ENCODE measurements at regions not wholly inside any gene's neighbourhood (a gene's known extent, or its start where the extent isn't known, plus 50 kb on each side); places are given as distances from the start of the nearest gene placed in this dataset.

DNA sequence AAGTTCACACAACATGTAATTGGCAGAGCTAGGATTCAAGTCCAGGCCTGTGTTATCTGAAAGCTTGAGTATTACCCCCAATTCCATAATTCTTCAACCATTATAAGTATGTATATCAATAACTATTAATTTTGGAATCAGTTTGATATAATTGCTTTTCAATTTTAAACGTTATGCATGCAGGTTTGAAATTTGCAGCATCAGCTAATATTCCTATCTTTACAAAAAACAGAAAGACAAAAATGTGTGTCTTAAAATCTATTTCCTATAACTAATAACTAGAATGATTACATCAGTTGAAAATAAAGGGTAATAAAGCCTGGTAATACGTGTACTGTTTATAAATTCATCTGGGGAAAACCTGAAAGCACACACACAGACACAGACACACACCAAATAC is 543.3 kb upstream of the PKDCC start:
- no peak overlapping the region for H3K27ac ChIP-seq (ENCODE audit: low read depth, low read length)
- 66 to 88% (median 80%) methylated on average over 2 of the region's 2 CpGs for WGBS, 3 donors

DNA sequence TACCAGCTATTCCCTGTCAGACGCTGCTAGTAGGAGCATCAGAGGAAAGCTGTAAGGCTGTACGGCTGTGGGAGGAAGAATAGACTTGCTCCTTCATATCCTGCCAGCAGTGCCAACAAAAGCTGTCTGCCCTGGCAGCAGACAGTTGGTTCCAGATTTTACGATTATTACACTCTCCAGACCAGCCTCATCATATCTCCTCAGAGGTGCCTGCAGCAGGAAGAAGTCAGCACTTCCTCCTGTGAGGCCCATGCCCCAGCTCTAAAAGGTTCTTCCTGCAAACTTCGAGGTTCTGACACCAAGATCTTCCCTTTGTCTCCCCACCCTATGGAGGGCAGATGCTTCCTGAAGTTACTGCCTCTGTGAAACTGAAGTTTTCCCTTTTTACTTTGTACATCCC is 537.7 kb upstream of the PKDCC start:
- no peak overlapping the region for H3K27ac ChIP-seq (ENCODE audit: low read depth, low read length)
- 20 to 43% (median 26%) methylated on average over 4 of the region's 4 CpGs for WGBS, 3 donors

DNA sequence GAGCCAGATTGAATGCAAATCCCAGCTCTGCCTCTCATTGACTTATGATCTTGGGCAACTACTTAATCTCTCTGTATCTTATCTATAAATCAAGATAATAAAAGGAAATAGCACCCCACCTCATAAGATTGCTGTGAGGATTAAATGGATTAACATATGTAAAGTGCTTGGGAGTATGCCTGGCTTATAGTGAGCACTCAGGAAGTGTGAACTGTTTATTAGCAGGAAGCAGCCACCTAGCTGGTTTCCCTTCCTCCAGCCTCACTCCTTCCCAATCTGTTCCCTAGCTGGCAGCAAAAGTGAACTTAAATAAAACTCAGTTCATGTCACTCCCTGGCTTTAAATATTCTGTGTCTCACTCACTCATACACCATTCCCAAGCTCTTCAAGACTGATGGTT is 526.6 kb upstream of the PKDCC start:
- no peak overlapping the region for H3K27ac ChIP-seq (ENCODE audit: low read depth, low read length)

DNA sequence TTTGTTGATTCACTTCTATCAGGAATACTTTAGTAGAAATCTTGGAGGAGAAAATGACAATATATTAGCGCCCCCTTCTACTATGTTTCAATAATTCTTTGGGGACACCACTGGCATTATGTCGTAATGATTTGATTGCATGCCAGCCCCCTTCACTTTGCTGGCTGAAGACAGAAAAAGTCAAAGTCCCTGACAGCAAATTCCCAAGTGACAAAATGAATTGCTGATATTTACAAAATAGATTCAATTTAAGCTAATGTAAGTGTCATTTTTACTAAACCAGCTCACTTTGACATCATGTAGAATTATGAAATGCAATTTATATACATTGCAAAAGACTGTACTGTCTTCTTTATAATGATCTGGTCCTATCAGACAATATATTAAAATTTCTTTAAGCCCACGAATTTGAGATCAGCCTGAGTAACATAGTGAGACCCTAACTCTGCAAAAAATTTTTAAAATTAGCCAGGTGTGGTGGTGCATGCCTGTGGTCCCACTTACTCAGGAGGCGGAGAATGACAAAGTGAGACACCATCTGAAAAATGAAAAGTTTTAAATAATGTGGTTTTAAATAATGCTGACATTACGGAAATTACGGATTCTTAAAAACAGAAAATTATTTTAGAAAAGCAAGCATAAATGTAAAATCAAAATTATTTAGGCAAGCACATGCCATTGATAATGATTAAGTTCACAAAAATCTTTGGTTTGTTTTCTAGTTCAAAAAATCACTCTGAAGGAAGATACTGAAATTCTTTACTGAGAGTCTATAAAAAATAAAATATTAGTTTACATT is 520.1 kb upstream of the PKDCC start:
- 77 to 84% (median 81%) methylated on average over 6 of the region's 6 CpGs for WGBS, 3 donors
- no peak overlapping the region for H3K27ac ChIP-seq (ENCODE audit: low read depth, low read length)

DNA sequence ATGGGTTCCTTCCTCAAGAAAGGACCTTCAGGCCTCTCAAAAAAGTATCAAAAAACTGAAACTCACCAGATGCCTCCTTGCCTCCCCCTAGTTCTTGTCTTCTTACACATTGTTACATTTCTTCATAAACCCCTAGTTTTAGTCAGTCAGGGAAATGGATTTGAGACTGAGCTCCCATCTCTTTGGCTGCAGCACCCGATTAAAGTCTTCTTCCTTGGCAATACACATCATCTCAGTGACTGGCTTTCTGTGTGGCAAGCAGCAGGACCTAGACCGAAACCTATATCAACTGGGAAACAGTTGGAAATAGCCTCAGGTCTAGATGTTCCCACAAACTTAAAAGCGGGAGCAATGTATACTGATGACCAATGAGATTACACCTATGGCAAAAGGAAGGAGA is 512.2 kb upstream of the PKDCC start:
- WGBS, 3 donors = 74 to 95% (median 92%) methylated on average over 3 of the region's 3 CpGs

GRCh38 chr2:41540272-41540998 is 507.4 kb upstream of the PKDCC start:
- H3K27ac ChIP-seq (ENCODE audit: low read depth, low read length) = no peak overlapping the region
- 79 to 88% (median 82%) methylated on average over 2 of the region's 2 CpGs for WGBS, 3 donors

More for the DNA sequence above, 512.2 kb upstream of the PKDCC start:
- no peak overlapping the region for H3K27ac ChIP-seq (ENCODE audit: low read depth, low read length)

DNA sequence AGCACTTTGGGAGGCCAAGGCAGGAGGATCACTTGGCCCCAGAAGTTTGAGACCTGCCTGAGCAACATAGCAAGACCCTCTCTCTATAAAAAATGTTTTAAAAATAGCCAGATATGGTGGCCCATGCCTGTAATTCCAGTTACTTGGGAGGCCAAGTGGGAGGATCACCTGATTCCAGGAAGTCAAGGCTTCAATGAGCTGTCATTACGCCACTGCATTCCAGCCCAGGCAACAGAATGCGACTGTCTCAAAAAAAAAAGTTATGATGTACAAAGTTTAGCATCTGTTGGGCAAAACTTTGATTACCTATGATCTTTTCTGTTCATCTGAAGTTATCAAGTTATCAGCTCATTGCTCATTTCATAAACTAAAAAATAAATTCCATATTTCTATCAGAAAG is 504.1 kb upstream of the PKDCC start:
- WGBS, 3 donors = 74 to 93% (median 87%) methylated on average over 2 of the region's 2 CpGs
- H3K27ac ChIP-seq (ENCODE audit: low read depth, low read length) = no peak overlapping the region

GRCh38 chr2:41544709-41545108 is 503.1 kb upstream of the PKDCC start:
- 57 to 84% (median 84%) methylated on average over 5 of the region's 5 CpGs for WGBS, 3 donors

DNA sequence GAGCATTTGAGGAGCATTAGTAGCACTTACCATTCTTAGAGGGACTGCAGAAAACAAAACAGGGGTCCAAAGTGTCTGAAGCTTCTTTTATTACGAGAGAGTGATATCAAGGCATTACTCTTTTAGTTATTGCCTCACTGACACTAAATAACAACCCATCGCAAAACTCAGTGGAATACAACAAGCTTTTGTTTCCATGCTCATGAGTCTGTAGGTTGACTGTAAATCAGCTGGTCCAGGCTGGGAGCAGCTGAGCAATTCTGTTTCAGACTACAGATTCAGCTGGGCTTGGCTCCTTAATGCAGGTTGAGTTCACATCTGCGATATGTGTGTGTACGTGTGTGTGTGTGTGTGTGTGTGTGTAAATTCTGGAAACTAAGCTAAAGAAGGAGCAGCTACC is 501.8 kb upstream of the PKDCC start:
- 75 to 89% (median 76%) methylated on average over 4 of the region's 4 CpGs for WGBS, 3 donors

More at GRCh38 chr2:41544709-41545108, 503.1 kb upstream of the PKDCC start:
- H3K27ac ChIP-seq (ENCODE audit: low read depth, low read length) = no peak overlapping the region

DNA sequence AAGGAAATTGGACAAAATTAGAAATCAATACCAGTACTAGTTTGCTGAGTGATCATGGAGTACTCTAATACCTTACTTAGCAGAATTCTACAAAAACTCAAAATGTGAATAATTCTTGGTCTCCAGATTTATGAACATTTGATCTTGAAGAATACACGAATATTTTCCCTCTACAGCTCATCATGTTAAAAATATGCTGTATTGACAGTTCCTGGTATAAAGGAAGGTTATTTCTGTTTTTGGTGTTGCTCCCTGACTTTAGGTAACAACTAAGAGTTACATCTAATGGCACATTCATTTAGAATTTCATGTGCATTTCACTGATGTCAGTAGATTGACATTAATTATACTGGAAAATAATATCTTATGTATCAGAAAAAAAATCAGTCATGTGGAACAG is 479.2 kb upstream of the PKDCC start:
- H3K27ac ChIP-seq (ENCODE audit: low read depth, low read length) = no peak overlapping the region
- 54 to 82% (median 75%) methylated on average over 1 of the region's 1 CpG for WGBS, 3 donors

More for the DNA sequence above, 501.8 kb upstream of the PKDCC start:
- no peak overlapping the region for H3K27ac ChIP-seq (ENCODE audit: low read depth, low read length)

DNA sequence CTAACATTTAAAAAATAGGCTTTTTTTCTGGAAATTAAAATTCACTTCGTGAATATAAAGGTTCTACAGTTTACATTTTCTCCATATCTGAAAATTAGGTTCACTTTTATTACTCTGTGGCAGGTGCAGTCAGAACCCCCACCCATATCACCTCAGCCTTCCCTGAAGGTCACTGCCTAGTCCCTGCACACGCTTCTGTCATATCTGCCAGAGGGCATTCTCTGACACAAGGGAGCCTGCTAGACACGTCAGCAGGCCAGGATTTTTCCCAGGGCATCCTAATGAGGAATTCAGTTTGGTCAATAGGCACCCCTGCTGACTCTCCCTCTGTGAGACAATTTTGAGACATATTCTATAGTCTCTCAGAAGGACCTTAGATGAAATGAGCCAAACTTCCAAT is 475.7 kb upstream of the PKDCC start:
- WGBS, 3 donors = 51 to 94% (median 86%) methylated on average over 3 of the region's 3 CpGs
- H3K27ac ChIP-seq (ENCODE audit: low read depth, low read length) = no peak overlapping the region

DNA sequence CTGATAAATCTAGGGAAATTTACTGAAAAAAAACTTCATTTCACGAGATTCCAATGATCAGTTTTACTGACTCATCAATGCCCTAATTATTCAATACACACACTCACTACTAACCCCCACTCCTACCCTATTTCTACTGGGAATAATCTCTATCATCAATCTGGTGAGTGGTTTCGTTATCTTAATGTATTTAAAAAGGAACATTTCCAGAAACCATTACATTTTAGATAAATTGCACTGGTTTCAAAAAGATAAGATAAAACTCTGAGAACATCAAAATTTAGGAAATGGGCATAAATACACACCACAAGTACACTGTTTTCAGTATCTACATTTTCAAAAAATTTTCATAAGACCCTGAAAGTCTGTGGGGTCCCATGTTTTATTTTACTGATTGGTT is 471.4 kb upstream of the PKDCC start:
- WGBS, 3 donors = 49 to 76% (median 66%) methylated on average over 2 of the region's 2 CpGs
- no peak overlapping the region for H3K27ac ChIP-seq (ENCODE audit: low read depth, low read length)

DNA sequence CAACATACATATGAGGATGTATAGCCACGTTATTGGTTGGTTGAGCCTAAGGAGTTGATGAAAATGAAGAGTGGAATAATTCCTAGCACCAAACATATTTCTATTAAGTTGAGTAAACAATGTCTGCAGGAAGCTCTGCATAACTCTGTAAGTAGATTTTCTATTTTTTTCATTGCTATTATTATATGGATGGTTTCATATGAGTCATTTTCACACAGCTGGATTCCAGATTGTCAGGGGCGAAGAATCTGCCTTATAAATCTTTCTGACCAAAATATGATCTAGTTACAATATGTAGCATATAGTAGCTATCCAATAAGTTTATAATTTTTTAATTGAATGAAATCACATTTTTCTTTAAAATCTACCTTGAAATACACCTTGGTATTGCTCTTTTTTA is 468.0 kb upstream of the PKDCC start:
- no peak overlapping the region for H3K27ac ChIP-seq (ENCODE audit: low read depth, low read length)
- 70 to 84% (median 83%) methylated on average over 2 of the region's 2 CpGs for WGBS, 3 donors

DNA sequence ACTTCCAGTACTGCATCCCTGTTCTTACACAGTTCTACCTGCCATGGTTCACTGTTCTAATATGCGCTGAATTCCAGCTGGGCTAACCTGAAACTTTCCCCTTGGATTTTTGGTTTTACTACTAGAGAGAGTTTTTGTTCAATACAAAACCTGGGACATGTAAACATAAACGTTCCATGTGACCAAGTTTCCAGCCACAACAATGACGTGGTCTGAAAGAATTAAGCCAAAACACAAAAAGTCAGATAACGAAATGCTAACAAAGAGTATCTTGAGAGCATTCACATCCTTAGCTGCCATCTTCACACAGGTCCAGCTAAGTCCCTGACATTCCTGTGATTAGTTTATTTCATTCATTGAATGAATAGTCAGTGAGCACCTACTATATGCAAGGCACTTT is 467.0 kb upstream of the PKDCC start:
- no peak overlapping the region for H3K27ac ChIP-seq (ENCODE audit: low read depth, low read length)
- 65 to 83% (median 82%) methylated on average over 4 of the region's 4 CpGs for WGBS, 3 donors

DNA sequence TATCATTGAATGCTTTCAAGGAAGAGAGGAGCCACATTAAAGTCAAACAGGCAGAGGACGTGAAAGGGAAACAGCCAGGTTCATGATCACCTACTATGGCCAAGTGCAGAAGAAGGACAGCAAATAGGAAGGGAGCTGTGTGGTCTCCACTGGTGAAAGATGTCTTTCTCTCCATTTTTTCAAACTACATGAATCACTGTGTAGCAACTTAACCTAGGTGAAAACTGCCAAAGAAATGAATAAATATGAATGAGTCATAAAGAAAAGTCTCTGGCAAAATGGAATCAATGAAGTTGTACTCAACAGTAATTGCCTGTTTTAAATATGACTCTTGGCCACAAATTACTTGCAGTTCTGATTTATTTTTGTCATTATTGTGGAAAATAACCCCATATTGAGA is 452.6 kb upstream of the PKDCC start:
- WGBS, 3 donors = 0 to 45% (median 39%) methylated on average over 1 of the region's 1 CpG
- no peak overlapping the region for H3K27ac ChIP-seq (ENCODE audit: low read depth, low read length)

- 68 to 84% (median 80%) methylated on average over 2 of the region's 2 CpGs for WGBS, 3 donors
- H3K27ac ChIP-seq (ENCODE audit: low read depth, low read length) = no peak overlapping the region
Observed at GRCh38 chr2:41597680-41598079, 450.1 kb upstream of the PKDCC start.

- no peak overlapping the region for H3K27ac ChIP-seq (ENCODE audit: low read depth, low read length)
- 36 to 56% (median 47%) methylated on average over 5 of the region's 5 CpGs for WGBS, 3 donors
Observed at GRCh38 chr2:41598161-41598894, 449.5 kb upstream of the PKDCC start.

- H3K27ac ChIP-seq (ENCODE audit: low read depth, low read length) = no peak overlapping the region
Observed at GRCh38 chr2:41600460-41600859, 447.4 kb upstream of the PKDCC start.

DNA sequence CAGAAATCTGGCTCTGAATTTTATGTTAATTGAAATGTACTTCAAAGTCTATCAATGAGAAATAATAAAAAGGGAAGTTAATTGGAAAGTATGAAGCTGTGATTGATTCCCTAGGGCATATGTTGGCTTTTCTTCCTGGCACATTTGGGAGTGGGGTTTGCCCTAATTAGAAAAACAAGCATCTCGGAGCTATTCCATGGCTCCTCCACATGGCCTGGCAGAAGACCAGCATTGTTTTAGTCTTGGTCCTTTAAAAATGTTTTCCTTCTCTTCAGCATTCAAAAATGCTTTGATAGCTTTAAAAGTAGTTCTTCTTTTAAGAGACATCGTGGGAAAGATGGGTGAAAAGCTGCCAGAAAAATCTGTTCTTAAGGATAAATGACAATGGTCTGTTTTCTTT is 445.5 kb upstream of the PKDCC start:
- 38 to 70% (median 46%) methylated on average over 2 of the region's 2 CpGs for WGBS, 3 donors
- no peak overlapping the region for H3K27ac ChIP-seq (ENCODE audit: low read depth, low read length)

Measured in adipose tissue (tissue), 3 donors.